ENCODE measurements at regions not wholly inside any gene's neighbourhood (a gene's known extent, or its start where the extent isn't known, plus 50 kb on each side); places are given as distances from the start of the nearest gene placed in this dataset.

- no peak for TF ChIP-seq CTCF (IDR thresholded peaks at IDR 0.05)
- peaks cover 19% of the 10 kb centered on the region for H3K4me1 Mint-ChIP-seq (ENCODE audit: unreplicated experiment)
- no peaks in the 10 kb centered on the region for H3K9me3 Mint-ChIP-seq (ENCODE audit: unreplicated experiment)
- no peaks in the 10 kb centered on the region for H3K36me3 Mint-ChIP-seq (ENCODE audit: unreplicated experiment)
- H3K4me3 Mint-ChIP-seq (ENCODE audit: unreplicated experiment): no peak overlapping the region
- no peaks in the 10 kb centered on the region for H3K27me3 Mint-ChIP-seq (ENCODE audit: unreplicated experiment)
- DNase-seq (ENCODE audit: extremely low spot score, unreplicated experiment): no peak
- H3K27ac Mint-ChIP-seq (ENCODE audit: unreplicated experiment): no peak overlapping the region
Measured at GRCh38 chr5:103355579-103355978, 97.0 kb downstream of the MACIR start.

GRCh38 chr5:103354446-103354845 is 95.9 kb downstream of the MACIR start:
- H3K9me3 Mint-ChIP-seq (ENCODE audit: unreplicated experiment): no peaks in the 10 kb centered on the region
- no peak overlapping the region for H3K27ac Mint-ChIP-seq (ENCODE audit: unreplicated experiment)

GRCh38 chr5:103353581-103353980 is 95.0 kb downstream of the MACIR start:
- Mint-ChIP-seq H3K36me3 (ENCODE audit: unreplicated experiment) (no peaks in the 10 kb centered on the region), H3K9me3 (ENCODE audit: unreplicated experiment) (no peaks in the 10 kb centered on the region), H3K4me3 (ENCODE audit: unreplicated experiment) (no peak overlapping the region), H3K27me3 (ENCODE audit: unreplicated experiment) (no peaks in the 10 kb centered on the region), H3K27ac (ENCODE audit: unreplicated experiment) (no peak overlapping the region), H3K4me1 (ENCODE audit: unreplicated experiment) (peaks cover 19% of the 10 kb centered on the region)
- DNase-seq (ENCODE audit: extremely low spot score, unreplicated experiment): no peak
- no peak for TF ChIP-seq CTCF (IDR thresholded peaks at IDR 0.05)

More at GRCh38 chr5:103354446-103354845, 95.9 kb downstream of the MACIR start:
- Mint-ChIP-seq H3K4me3 (ENCODE audit: unreplicated experiment) (no peak overlapping the region), H3K27me3 (ENCODE audit: unreplicated experiment) (no peaks in the 10 kb centered on the region), H3K4me1 (ENCODE audit: unreplicated experiment) (peaks cover 19% of the 10 kb centered on the region), H3K36me3 (ENCODE audit: unreplicated experiment) (no peaks in the 10 kb centered on the region)
- no peak for TF ChIP-seq CTCF (IDR thresholded peaks at IDR 0.05)
- no peak for DNase-seq (ENCODE audit: extremely low spot score, unreplicated experiment)

- H3K4me3 Mint-ChIP-seq (ENCODE audit: unreplicated experiment): no peak overlapping the region
- no peak for TF ChIP-seq CTCF (IDR thresholded peaks at IDR 0.05)
- H3K4me1 Mint-ChIP-seq (ENCODE audit: unreplicated experiment): no peaks in the 10 kb centered on the region
- H3K27me3 Mint-ChIP-seq (ENCODE audit: unreplicated experiment): no peaks in the 10 kb centered on the region
- no peak for DNase-seq (ENCODE audit: extremely low spot score, unreplicated experiment)
- H3K27ac Mint-ChIP-seq (ENCODE audit: unreplicated experiment): no peak overlapping the region
- no peaks in the 10 kb centered on the region for H3K36me3 Mint-ChIP-seq (ENCODE audit: unreplicated experiment)
- H3K9me3 Mint-ChIP-seq (ENCODE audit: unreplicated experiment): peaks cover 2% of the 10 kb centered on the region
Measured at GRCh38 chr5:103347716-103348423, 89.3 kb downstream of the MACIR start.

- no peaks in the 10 kb centered on the region for H3K4me1 Mint-ChIP-seq (ENCODE audit: unreplicated experiment)
- H3K4me3 Mint-ChIP-seq (ENCODE audit: unreplicated experiment): no peak overlapping the region
- no peaks in the 10 kb centered on the region for H3K27me3 Mint-ChIP-seq (ENCODE audit: unreplicated experiment)
- no peak overlapping the region for H3K27ac Mint-ChIP-seq (ENCODE audit: unreplicated experiment)
- H3K36me3 Mint-ChIP-seq (ENCODE audit: unreplicated experiment): no peaks in the 10 kb centered on the region
- no peak for DNase-seq (ENCODE audit: extremely low spot score, unreplicated experiment)
- no peak for TF ChIP-seq CTCF (IDR thresholded peaks at IDR 0.05)
- peaks cover 14% of the 10 kb centered on the region for H3K9me3 Mint-ChIP-seq (ENCODE audit: unreplicated experiment)
Measured at GRCh38 chr5:103346162-103346748, 87.7 kb downstream of the MACIR start.

Data from osteocyte (in vitro differentiated cells).